ENCODE measurements at regions not wholly inside any gene's neighbourhood (a gene's known extent, or its start where the extent isn't known, plus 50 kb on each side); places are given as distances from the start of the nearest gene placed in this dataset.
A peak's percentile ranks its signal among the peaks of the same experiment; 100 is the strongest.
"Not testable (repeated sequence)": the region's sequence is repeated elsewhere in the genome, so short reads cannot be mapped to it uniquely, and the experiment has no call there.

DNA sequence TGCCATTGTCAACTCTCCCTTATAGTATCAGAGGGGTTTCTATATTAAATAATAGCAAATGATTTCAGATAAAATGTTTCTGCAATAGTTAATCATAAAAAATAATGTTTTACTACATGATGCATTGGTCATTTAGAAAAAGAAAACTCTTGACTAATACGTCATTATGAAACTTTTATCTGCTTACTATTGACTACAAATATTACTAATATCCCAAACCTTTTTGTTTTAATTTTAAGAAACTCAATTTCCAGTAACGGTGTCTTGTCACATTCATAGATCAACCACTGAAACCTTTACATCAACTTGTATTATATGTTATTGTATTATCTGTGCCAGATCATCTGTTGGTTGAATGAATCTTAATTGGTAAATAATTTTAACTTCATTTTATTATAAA lies 482.9 kb upstream of the SLC35B3 start:
- DNase-seq (ENCODE audit: low read depth), result no peak

- no peak for DNase-seq (ENCODE audit: low read depth)
Measured at GRCh38 chr6:8914700-8915099, 479.4 kb upstream of the SLC35B3 start.

- DNase-seq (ENCODE audit: low read depth), result no peak
Measured at GRCh38 chr6:8908638-8909037, 473.3 kb upstream of the SLC35B3 start.

DNA sequence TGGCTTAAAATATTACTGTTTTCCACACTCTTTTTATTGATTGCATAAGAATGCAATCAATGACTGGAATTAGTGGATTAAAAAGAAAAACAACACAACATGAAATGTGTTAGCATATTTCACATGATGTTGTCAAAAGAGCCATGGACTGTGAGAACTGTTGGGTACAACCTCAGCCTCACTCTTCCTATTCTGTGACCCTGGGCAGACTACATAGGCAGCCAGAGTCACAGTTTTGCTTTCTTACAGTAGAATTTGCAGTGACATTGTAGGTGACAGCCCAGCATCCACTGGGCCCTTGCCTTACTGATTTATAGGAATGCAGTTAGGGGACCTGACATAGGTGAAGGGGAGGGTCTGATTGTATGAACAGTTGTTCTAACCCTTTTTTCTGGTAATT lies 471.4 kb upstream of the SLC35B3 start:
- no peak for DNase-seq (ENCODE audit: low read depth)

- no peak for DNase-seq (ENCODE audit: low read depth)
Measured at GRCh38 chr6:8905757-8906156, 470.4 kb upstream of the SLC35B3 start.

DNA sequence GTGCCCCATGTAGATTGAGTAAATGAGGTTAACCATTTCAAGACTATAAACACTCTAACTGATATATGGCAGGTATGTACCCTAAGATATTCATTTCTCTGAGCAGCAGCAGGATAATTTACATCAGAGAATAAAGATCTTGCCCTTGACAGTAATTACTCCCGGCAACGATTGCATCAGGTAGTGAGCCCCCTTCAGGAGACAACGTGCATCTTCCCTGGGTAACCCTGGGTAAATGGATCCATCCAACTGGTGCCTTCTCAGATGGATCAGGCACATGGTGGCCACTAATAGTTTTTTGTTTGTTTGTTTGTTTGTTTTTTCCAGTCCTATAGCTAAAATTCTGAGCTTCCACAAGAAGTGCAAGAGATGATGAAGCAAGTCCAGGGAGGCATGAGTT lies 469.4 kb upstream of the SLC35B3 start:
- peak; percentile 1 for DNase-seq (ENCODE audit: low read depth)

- no peak for DNase-seq (ENCODE audit: low read depth)
Measured at GRCh38 chr6:8900056-8900455, 464.7 kb upstream of the SLC35B3 start.

DNA sequence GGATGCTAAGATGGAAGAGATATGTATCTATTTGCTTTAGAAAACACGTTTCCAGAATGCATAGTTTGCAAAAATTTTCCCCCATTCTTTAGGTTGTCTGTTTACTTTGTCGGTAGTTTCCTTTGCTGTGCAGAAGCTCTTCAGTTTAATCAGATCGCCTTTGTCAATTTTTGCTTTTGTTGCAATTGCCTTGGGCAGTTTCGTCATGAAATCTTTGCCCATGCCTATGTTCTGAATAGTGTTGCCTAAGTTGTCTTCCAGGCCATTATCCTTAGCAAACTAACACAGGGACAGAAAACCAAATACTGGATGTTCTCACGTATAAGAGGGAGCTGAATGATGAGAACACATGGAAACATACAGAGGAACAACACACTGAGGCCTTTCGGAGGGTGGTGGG lies 454.2 kb upstream of the SLC35B3 start:
- no peak for DNase-seq (ENCODE audit: low read depth)

- peak; percentile 18 for DNase-seq (ENCODE audit: low read depth)
Measured at GRCh38 chr6:8888468-8888867, 453.1 kb upstream of the SLC35B3 start.

DNA sequence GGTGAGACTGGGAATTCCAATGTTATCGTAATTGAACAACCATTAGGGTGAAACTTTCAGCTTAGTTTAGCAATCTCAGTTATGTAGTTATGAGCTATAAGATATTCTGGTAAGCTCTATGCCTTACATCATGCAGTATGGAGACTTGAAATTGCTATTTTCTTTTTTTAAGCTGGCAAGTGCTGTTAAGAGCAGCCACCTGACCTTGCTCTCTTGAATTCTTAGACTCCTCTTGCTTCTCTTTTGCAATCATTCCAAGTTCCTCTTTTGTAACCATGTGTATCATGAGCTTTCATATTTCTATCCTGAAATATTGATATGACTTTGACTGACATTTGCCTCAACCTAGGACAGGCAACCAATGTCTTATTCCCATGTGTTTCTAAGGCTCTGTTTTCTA lies 446.3 kb upstream of the SLC35B3 start:
- no peak for DNase-seq (ENCODE audit: low read depth)

DNA sequence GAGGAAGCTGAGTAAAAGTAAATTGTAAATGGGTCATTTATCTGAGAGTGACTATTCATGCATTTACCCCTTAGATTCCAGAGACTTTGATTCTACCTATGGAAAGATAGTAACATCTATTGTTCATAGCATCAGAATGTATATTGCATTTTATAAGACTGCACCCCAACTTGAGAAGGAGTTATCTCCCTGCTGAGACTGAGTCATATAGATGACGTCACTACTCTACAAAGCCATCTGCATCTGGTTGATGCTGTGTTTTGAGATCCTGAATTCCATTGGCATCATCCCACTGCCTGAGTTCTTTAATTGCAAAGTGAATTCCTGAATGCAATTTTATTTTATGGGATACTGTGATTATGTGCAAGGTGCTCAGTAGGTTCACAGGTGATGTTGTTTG lies 444.0 kb upstream of the SLC35B3 start:
- DNase-seq (ENCODE audit: low read depth), result no peak

DNA sequence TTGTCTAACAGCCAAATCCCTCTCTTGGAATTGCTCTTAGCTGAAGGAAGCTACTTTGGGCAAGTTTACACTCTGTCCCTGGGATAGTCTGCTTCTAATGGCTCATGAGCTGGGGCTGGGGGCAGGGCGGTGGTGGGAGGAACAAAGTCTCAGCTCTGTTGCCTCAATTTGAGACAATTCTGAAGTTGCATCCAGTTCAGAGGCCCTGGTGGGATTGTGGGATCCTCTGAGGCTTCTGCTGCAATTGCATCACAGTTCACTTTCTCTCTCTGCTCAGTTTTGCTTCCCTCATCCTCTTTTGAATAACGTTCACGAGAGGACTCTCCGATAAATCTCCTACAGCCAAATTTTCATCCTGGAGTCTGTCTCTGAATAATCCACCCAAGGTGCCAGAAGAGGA lies 440.6 kb upstream of the SLC35B3 start:
- DNase-seq (ENCODE audit: low read depth), result no peak

GRCh38 chr6:8872589-8872988 lies 437.2 kb upstream of the SLC35B3 start:
- DNase-seq (ENCODE audit: low read depth), result no peak

- no peak for DNase-seq (ENCODE audit: low read depth)
Measured at GRCh38 chr6:8865451-8865850, 430.1 kb upstream of the SLC35B3 start.

- DNase-seq (ENCODE audit: low read depth), result no peak
Measured at GRCh38 chr6:8860671-8861070, 425.3 kb upstream of the SLC35B3 start.

DNA sequence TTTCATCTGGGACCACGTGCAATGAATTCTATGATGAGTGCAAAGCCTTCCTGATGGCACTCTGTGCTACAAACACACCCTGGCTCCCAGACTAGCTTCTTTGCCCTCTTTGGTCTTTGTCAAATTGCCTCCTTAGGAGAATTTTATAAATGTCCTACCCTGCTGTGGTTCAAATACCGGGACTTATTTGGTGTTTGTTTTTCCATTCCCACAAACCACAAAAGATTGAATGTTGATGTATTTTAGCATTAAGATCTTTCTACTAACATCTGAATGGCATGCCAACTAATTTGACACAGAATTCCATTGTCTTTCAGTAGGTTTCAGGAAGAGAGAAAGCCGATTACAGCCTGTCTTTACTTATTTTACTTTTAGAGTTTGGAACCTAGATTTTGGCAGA lies 424.2 kb upstream of the SLC35B3 start:
- DNase-seq (ENCODE audit: low read depth), result peak; percentile 5

DNA sequence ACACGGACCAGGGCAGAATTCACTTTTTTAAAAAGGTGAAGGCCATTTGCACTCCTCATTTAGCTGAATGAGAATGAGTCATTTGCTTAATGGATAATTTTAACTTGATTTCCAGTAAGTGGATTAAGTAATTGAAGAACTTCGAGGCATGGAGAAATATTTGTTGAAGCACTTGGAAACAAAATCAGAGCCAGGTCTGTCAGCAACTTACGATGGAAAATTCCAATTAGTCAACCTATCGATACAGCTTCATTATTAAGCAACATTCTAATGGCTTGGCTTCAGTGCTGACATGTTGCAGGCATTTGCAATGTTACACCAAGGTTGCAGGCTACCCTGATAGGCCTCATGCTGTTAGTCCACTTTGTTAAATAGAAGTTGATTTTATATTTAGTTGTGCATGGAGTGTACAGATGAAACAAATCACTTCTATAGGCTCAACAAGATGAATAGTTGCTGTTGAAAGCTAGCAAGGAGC lies 423.5 kb upstream of the SLC35B3 start:
- DNase-seq (ENCODE audit: low read depth), result no peak

DNA sequence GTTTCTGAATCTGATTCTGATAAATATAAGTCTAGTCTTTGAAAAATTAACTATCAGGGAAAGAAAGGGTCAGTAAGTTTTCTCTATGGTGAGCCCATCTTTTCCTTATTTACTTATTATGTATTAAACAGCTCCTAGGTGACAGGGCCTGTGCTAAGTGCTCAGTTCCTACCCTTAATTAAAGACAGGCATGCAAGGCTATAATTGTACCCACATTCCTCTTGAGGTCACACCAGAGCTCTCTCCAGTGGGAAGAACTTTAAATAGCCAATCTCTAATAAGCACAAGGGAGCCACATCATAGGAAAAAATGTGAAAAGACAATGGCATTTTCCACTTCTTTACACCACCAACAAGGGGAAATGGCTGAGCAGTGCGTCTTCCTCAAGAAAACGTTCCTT lies 421.8 kb upstream of the SLC35B3 start:
- DNase-seq (ENCODE audit: low read depth), result no peak

DNA sequence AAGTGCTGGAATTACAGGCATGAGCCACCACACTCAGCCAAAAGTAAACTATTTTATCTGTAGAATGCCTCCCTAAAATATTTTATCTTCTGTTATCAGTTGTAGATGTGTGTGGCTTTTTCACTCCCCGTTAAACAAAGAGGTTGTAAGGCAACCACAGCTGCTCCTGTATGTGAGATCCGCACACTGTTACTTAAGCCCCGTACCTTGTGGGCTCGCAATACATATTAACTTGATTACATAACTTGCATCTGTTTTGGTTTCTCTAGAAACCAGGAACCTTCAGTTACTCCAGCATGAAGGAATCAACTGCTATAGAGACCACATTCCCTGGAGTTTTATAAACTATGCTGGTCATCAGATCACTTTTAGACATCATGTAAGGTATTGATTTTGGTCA lies 420.1 kb upstream of the SLC35B3 start:
- no peak for DNase-seq (ENCODE audit: low read depth)

GRCh38 chr6:8852332-8852731 lies 417.0 kb upstream of the SLC35B3 start:
- no peak for DNase-seq (ENCODE audit: low read depth)

DNA sequence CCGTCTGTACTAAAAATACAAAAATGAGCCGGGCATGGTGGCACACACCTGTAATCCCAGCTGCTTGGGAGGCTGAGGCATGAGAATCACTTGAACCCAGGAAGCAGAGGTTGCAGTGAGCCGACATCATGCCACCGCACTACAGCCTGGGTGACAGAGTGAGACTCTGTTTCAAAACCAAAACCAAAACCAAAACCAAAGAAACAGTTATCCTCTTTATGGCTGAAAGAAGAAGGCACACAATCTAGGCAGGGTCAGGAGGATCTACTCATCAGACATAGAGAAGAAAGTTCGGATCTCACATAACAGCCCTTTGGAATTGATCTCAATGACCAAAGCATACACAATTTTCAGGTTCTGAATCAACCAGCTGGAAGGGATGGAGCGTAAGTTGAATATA lies 411.3 kb upstream of the SLC35B3 start:
- DNase-seq (ENCODE audit: low read depth), result not testable (repeated sequence)

DNA sequence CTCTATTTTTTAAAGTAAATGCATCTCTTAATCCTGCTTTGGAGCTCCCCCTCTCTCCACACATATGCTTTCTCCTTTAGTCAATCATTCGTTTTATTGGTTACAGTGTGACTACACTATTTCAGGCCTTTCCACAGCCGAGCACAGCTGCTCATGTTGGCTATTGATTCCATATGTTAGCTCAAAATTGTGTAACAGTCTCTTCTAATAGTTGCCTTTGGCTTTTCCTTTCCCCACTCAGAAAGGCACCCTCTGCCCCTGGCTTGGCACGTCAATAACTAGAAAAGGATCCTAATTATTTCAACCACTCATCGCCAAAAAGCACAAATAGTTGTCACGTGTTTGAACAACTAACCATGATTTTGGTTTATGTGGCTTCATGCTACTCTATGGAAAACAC lies 410.3 kb upstream of the SLC35B3 start:
- no peak for DNase-seq (ENCODE audit: low read depth)

GRCh38 chr6:8844968-8845367 lies 409.6 kb upstream of the SLC35B3 start:
- DNase-seq (ENCODE audit: low read depth), result no peak

DNA sequence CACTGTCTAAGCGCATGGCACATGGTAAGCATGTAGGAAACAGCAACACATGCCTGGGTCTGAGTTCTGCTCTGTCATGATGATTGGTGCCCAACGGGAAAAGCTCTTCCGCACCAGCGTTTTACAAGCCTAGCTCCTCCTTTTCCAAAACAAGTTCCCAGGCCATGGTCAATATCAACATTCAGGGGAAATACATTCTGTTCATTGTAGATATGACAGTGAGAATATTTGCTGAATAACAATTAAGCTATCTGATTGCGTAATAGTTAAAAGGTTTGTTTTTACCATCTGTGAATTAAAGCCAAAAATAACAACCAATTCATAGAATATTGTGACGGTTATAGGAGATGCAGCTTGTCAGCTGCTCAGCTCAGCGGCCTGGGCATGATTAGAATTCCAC lies 404.3 kb upstream of the SLC35B3 start:
- peak; percentile 16 for DNase-seq (ENCODE audit: low read depth)

DNA sequence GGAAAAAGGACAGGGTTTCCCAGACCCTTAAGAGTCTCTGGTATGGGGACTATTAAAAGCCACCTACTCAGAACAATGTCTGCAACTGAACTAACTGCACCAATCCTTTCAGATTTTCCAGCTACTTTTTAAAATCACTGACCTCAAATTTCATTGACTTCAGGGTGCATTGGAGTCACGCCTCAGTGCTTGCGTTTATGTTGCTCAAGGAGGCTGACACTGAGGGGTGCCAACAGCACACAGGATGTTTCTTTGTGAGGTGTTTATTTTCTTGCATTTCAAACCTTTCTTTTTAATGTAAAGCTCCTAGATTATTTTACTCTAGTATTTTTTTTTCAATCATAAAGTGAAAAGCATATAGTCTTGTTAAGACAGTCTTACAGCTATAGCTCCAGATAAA lies 402.0 kb upstream of the SLC35B3 start:
- DNase-seq (ENCODE audit: low read depth), result no peak

Measured in iris pigment epithelial cell (primary cell).